WI38 (cell line): ENCODE measurements at regions not wholly inside any gene's neighbourhood (a gene's known extent, or its start where the extent isn't known, plus 50 kb on each side); places are given as distances from the start of the nearest gene placed in this dataset.

Experiments used
- H3K4me3 ChIP-seq: 2 replicates; pipeline ENCODE4 v1.5.1; 2011; ENCODE audit warnings: low read depth, mild to moderate bottlenecking, control low read depth, low read length
- CTCF ChIP-seq: IDR thresholded peaks from 2 replicates; pipeline ENCODE4 v1.5.1; 2012; ENCODE audit warnings: low read depth, mild to moderate bottlenecking, control low read depth, low read length

- no peak overlapping the region for H3K4me3 ChIP-seq
- TF ChIP-seq CTCF, result no peak
Measured at GRCh38 chr5:2029206-2029605, 146.5 kb upstream of the IRX4 start.

GRCh38 chr5:2027790-2028189 lies 145.1 kb upstream of the IRX4 start:
- H3K4me3 ChIP-seq, result no peak overlapping the region
- TF ChIP-seq CTCF, result no peak

- no peak for TF ChIP-seq CTCF
- no peak overlapping the region for H3K4me3 ChIP-seq
Measured at GRCh38 chr5:2024986-2025721, 142.4 kb upstream of the IRX4 start.

- H3K4me3 ChIP-seq, result no peak overlapping the region
- no peak for TF ChIP-seq CTCF
Measured at GRCh38 chr5:2023196-2023595, 140.5 kb upstream of the IRX4 start.

- TF ChIP-seq CTCF, result no peak
- H3K4me3 ChIP-seq, result no peak overlapping the region
Measured at GRCh38 chr5:2022436-2022835, 139.7 kb upstream of the IRX4 start.

- no peak overlapping the region for H3K4me3 ChIP-seq
- no peak for TF ChIP-seq CTCF
Measured at GRCh38 chr5:2021484-2022176, 138.9 kb upstream of the IRX4 start.

- no peak overlapping the region for H3K4me3 ChIP-seq
- TF ChIP-seq CTCF, result no peak
Measured at GRCh38 chr5:2020730-2021129, 138.0 kb upstream of the IRX4 start.
